Islet precursor cell (in vitro differentiated cells): ENCODE measurements at regions not wholly inside any gene's neighbourhood (a gene's known extent, or its start where the extent isn't known, plus 50 kb on each side); places are given as distances from the start of the nearest gene placed in this dataset.
"Not testable (repeated sequence)": the region's sequence is repeated elsewhere in the genome, so short reads cannot be mapped to it uniquely, and the experiment has no call there.

Experiments
- DNase-seq: peaks from one replicate; pipeline ENCODE4 v3.0.0-alpha.2; 2018

DNA sequence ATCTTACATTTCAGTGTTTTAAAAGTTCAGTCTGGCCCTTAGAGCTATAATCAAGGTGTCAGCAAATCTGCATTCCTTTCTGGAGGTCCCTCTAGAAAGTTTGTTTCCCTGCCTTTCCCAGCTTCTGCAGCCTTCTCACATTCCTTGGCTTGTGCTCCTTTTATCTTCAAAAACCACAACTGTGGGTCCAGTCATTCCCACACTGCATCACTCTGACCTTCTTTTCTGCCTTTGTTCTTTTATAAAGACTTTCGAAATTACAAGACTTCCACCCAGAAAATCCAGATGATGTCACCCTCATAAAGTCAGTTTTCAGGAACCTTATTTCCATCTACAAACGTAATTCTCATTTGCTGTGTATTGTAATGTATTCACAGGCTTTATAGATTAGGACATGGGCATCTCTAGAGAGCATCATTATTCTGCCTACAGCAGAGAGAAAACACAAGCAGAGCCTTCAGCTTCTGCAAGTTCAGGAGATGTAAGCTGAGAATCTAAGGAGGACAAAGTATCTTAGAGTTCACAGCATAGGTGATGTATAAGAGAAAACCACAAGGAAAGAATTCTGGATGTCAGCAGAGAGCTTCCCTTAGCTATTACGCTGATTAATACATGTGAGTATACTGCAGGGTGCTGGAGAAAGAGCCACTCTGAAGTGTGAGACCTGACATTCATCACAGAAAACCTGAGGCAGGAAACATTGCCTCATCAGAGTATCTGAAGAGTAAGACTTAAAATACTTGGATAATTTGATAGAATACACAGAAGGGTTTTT lies 1100.2 kb downstream of the CBLN2 start:
- peak; percentile 72 for DNase-seq

DNA sequence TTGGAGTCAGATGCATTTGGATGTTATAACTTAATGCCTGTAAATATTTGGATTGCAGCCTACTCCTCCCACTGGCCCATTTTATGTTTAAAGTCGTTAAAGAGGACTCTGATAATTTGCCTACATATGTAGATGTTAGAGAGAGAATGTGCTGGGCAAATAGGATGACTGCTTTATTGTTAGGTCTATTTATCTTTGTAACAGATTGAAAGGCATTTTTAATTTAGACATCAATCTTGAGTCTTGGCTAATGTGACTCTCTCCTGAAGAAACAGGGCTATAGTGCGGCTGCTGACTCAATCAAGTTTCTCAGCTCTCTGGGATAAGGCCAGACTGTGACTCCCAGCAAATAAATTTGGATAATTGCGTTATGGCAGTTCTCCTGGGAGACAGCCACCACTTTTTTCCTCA lies 1101.4 kb downstream of the CBLN2 start:
- DNase-seq, result peak; percentile 56

DNA sequence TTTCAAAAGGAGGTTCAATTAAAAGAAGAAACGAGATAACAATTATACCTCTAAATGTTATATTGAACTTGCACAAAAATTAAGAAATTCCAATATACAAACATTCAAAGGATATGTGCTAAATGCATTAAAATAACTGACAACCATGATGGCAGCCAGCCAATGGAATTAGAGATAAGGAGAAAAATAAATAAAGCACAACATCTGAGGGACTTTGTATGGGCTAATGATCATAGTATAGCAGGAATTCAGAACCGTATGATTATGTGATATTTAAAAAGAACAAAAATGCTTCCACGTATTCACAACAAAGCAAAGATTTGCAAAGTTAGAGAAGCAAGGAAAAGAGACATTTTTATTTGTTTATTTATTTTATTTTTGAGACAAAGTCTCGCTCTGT lies 1103.0 kb downstream of the CBLN2 start:
- DNase-seq, result no peak

DNA sequence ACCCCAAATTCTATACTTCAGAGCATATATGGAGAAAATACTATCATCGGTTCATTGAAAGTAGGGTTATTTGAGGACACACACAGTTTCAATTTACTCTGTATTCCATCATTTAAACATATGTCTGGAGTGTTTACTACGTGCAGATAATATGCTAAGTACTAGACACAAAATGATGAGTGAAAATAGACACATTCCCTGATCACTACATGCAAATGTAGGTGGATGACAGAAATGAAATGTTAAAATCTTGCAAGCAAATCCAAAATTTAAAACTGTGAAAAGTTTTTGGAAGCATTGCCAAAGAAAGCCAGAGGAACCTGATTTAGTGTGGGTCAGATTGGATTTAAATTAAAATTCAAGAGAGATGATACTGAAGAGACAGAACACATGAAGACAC lies 1106.6 kb downstream of the CBLN2 start:
- no peak for DNase-seq

DNA sequence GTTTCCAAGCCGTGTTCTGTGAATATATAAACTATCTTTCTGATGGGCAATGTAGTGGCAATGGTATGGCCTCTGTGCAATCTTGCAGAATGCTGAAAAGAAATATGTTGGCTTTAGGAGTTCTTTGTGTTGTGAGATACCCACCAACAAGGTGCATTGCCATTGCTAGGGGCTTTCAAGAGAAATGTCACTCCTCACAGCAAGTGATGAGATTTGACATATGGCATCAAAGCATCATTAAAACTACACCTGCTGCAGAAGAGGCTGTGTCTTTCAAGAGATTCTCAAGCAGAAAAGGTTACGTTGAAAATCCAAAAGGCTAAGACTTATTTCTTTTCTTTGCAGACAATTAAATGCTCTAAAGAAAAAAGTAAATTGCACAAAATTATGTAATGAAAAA lies 1110.8 kb downstream of the CBLN2 start:
- DNase-seq, result no peak

DNA sequence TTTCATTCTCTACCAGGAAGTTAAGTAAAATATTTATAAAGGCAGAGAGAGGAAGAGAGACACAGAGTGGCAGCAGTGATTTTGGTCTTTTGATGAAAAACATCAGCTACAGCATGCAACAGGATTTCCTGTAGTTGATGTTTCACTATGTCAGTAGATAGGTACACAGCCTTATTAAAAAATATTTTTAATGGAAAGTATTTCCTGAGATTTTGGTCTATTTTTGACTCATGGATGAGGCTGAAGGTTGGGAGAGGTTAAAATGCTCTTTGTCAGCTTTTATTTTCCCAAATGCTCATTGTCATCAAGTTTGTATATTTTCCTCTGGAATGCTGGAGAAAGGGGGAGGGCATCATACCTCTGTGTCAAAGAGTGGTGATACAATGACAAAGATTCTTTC lies 1112.5 kb downstream of the CBLN2 start:
- DNase-seq, result no peak

DNA sequence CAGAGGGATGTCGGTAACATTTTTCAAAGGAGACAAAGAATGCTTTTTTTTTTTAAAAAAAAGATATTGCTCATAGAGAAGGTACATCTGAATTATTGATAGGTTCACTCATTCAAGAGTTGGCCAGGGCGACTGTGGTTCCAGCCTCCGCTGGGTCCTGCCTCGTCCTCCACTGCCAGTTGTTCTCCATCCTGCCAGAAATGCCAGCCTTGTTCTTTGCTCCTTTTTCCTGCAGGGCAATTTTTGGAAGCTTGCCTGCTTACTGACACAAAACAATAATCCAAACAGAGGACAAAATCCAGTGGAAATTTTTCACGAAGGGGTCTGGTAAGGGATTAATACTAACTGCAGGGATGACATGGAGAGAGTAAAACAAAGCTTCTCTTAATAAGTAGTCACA lies 1113.0 kb downstream of the CBLN2 start:
- DNase-seq, result no peak

DNA sequence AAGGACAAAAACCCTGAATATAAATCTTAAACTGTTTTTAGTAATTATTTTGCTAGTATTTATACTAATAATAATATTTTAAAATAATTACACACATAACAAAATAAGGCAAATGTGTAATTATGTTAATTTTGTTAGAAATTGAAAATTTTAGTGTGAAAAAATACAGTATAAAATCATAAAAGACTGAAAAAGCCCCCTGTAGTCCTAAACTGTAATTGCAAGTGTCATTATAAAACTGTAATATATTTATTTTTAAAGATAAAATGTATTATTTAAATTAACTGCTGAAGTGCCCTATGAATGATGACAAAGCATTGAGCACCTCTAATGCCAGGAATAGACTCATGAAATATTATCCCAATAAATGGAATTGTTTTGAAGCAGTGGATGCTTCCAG lies 1117.7 kb downstream of the CBLN2 start:
- no peak for DNase-seq

DNA sequence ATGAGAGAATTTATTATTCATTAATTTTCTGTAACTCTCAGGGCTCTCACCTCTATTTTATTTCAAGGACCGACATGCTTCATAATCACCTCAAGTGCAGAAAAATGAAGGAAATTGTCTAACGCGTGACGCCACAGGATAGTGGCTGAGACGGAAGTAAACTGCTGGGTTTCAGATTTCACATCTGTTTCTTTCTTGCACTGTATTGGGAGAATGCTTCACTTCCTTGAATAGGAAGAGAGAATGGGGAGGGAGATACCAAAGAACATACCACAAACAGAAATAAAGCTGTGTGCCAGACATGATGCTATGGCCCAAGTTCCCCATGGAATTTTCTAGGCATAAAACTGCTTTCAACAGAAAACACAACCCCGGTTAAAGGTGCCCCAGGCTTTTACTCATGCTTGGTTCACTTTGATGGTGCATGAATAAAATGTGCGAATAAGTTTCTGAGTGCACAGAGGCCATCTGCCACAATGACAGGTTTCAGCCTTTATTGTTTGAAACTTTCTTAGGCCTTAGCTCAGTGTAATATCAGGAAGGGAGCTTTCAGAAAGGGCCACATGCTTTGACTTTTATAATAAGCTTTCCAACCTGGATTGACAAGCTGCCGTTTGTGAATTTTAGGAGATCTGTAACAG lies 1116.4 kb downstream of the SOCS6 start:
- DNase-seq, result no peak

DNA sequence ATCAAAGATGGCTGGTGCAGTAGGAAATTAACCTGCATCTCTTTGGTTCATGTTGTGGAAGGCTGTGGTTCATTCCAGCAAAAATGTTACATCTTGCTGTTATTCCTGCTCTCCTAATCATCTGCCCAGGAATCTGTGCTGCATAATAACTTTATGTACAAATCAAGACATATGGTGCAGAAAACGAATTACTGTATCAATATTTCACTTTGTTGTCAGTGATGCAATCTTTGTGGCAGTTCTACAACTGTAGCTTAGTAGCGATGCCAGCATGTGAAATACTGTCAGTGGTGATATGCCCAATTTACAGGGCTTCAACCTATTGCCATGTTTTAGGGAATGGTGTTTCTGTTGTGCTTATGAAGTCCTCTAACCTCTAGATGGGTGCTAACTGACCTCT lies 1114.7 kb downstream of the SOCS6 start:
- no peak for DNase-seq

DNA sequence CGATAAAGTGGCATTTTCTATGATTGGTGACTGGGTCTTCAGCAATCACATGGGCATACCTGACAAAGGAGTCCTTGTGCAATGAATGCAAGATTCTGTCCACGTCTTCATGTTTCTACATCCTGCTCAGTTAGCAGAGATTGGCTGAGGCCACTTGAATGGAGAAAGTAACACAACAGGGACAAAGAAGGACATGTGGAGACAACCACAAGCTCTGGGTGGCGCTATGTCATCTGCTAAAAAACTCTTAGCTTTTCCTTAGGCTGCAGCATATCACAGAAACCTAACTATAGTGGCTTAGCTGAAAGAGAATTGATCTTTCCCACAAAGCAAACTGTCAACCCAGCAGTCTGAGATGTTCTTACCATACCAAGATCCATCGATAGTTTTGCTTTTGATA lies 1109.7 kb downstream of the SOCS6 start:
- DNase-seq, result peak; percentile 72

DNA sequence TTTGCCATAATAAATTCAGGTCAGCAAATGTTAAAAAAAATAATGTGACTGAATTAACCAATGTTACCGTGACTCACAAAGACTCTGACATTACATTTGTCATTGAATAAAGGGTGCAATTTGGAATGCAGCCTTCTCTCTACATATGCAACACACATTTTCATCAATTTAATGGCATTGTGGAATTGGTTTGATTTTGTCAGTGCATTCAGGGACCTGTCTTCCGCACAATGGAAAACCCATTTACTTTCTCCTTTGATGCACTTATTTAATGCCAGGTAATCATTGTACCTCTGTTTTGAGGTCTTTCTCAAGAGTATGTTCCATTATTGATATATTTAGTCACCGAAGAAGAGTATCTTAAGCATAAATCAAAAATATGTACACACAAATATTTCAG lies 1099.3 kb downstream of the SOCS6 start:
- no peak for DNase-seq

DNA sequence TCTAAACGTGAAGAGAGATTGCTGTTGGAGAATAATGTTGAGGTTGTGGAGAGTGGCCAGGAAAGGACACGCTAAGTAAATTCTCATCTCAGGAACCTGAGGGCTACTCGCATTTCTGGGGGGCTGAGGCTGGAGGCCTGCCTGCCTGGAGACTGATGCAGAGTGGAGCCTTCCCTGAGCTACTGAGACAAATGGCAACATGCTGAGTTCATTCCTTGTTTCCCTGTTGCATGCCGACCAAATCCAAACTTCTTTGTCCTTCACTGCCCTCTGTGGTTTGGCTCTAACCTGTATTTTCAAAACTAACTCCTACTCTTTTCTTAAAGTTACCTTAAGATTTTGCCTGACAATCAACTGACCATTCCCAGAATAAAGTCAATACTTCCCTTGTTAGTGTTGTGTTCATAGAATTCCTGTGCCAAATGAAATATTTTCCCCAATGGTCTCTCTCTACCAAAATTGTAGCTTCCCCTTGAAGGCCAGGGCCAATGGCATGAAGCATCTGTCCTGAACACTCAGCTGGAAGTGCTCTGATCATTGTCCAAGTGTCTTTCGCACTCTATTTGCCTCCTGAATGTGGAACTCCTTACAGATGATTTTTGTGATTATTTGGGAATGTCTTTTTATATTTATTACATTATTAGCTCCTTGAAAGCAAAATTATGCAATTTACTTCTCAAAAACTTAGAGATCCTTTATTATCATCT lies 1085.6 kb downstream of the SOCS6 start:
- no peak for DNase-seq

DNA sequence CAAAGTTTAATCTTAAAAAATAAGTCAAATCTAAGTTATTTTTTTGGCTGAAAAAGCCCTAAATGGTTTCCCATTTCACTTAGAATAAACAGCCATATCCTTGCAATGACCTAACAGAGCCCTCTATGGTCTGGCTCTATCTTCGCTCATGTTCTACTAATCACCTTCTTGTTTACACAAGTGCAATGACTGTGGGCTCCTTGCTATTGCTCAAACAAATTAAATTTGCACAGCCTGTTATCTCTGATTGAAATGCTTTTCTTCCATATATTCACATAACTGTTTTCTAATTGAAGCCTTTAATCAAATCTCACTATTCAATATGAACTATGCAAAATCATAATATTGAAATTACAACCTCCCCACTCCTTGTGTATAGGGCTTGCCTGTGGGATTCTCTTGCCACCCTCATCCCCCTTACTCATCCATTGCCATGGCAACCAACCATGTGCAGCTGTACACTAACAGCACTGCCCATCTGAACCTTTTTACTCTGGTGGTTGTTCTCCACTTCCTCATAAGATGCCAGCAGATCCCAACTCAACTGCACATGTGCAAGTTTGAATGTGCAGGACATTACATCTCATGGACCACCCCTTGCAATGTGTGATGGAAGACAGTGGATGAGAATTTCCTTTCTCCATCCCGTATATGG lies 1083.2 kb downstream of the SOCS6 start:
- DNase-seq, result no peak

DNA sequence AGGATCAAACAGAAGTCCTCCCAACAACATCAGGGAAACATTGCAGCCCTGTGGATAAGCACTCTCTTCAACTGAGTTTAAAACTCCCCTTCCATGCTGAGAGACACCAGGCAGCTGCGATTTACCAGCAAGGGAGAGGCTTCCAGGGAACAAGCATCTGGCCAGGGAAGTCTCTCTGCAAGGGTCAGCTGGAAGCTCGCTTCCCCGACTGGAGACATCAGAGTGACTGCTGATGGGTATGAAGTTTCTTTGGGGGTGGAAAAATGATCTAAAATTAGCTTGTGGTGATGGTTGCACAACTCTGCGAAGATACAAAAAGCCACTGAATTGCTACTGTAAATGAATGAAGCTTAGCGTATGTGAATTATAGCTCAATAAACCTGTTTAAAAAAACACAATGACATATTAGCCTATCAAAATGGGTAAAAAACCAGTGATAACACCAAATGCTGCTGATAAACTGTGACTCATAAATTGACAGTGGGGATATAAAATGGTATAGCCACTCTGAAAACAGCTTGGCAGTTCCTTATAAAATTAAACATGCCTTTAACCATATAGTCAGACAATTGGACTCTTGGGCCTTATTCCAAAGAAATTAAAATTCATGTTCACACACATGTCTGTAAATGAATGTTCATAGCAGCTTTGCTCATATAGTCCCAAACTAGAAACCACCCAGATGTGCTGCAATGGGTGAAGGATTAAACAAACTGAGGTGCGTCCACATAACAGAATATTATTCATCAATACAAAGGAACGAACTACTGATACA lies 1082.0 kb downstream of the SOCS6 start:
- no peak for DNase-seq

DNA sequence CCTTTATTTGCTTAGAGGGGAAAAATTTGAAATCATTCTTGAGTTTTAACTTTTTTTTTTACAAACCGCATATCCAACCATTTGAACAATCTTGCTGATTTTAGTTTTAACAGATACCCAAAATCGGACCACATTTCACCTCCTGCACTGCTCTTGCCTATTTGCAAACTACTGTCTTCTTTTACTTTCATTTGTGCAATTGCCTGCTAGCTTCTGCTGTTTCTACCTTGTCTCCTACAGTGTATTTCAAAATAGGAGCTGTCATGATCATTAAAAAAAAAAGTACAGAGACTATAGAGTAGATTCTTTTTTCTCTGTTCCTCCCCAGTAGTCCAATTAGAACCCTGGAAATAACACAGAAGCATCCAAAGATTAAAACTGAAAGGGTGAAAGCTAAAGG lies 1081.2 kb downstream of the SOCS6 start:
- no peak for DNase-seq

DNA sequence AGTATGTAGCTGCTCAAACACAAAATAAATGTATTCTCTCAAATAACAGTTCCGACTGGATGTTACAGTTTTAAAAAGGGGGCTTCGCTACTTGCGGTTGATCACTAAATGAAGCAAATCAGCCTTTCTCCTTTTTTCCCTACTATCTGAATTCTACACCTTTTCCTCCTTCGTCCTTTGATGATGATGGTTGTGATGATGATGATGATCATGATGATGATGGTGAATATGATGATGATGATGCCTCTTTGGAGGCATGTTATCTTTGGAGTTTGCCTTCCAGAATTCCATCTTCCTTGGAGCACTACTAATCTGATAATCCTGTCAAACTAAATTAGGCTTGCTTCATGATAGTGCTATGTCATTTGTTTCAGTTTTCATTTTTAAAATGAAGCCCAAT lies 1073.3 kb downstream of the SOCS6 start:
- no peak for DNase-seq

DNA sequence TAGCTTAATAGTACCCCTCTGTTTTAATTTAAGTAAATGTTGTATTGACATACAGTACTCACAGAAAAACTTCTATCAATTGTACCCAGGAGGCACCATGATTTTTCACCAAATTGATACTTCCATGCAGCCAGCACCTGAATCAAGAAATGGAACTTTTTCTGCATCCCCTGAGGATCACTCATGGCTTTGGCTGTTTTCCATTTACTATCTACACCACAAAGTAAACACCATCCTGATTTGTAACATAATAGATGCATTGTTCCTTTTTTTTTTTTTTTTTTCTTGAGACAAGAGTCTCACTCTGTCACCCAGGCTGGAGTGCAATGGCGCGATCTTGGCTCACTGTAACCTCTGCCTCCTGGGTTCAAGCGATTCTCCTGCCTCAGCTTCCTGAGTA lies 1066.8 kb downstream of the SOCS6 start:
- DNase-seq, result not testable (repeated sequence)

DNA sequence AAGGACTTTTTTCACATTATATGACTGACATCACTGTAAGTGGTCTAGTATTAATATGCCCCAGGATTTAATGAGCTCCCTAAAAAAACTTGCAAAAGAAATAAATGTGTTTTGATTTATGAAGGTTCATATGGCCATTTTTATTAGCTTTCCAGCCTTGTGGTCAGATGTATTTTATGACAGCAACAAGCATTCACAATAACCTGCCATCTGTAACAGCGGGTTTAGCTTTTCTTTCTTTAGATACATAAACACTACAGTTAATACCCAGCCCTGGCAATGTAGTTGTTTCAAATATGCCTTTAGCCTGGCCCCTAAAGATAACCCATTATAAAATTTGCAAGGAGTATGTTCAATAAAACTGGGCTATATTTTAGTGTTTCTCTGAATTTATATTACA lies 1063.8 kb downstream of the SOCS6 start:
- DNase-seq, result no peak

DNA sequence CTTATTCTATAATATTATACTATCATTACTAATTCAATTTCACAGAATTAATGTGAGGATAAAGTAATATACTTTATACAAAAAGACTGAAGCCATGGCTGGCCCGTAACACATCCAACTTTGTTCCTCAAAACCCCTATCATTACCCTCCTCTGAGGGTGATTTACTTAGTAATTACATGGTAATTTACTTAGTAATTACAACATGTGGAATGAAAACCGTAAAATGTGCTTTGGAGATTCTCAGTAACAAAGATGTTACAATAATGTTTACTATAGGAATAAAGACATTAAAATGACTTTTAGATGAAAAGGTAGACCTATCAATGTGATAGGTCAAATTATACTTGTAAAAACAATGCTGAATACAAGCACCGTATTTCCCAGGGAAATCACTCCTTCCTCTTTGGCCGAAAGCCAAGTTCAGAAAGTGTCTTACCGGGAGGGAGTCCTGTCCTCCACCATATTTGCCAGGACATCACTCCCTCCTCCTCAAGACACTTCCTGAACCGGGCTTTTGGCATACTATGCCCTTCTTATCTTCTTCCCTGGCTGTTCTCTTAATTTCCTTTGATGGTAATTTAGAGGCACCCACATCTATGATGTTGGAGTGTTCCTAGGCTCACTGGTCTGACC lies 1047.8 kb downstream of the SOCS6 start:
- no peak for DNase-seq

DNA sequence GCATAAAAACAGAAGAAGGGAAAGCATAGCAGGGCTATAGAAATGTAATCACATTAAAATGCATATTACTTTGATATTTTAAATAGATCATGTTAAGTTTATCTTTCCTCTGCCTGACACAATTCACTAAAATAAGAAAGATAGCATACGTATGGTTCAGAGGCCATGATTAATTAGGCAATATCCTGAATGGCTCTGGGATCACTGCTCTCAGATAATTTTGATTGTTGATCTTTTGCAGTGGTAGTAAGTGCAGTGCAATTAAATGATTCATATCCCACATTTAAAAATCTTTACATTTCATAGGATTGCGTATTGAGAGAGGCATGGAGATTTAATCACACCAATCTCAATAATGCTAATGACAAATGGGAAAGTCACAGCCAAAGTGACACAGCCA lies 1040.7 kb downstream of the SOCS6 start:
- no peak for DNase-seq

DNA sequence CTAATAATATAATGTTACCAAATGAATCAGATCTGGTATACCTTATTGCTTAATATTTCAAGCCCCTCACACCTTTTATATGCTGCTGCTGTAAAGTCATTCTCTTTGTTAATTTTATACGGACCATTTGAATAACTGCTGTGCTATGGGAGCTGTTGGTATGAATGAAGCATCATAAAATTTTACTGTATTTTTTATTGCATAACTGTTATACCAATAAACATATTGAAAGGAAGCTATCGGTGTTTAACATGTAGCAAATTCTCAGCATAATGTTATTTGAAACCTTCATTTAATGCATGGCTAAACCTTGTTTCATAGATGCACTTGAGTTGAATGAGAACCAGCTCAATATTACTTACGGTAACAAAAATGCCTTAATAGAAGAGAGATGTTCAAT lies 1040.3 kb downstream of the SOCS6 start:
- DNase-seq, result no peak
